ENCODE measurements at regions not wholly inside any gene's neighbourhood (a gene's known extent, or its start where the extent isn't known, plus 50 kb on each side); places are given as distances from the start of the nearest gene placed in this dataset.
"Not testable (repeated sequence)": the region's sequence is repeated elsewhere in the genome, so short reads cannot be mapped to it uniquely, and the experiment has no call there.

GRCh38 chr12:11978726-11979384, 91.9 kb upstream of the BCL2L14 start:
- DNase-seq (ENCODE audit: low read depth): peak; percentile 64

- no peak for DNase-seq (ENCODE audit: low read depth)
Observed at GRCh38 chr12:11980115-11980514, 90.6 kb upstream of the BCL2L14 start.

- DNase-seq (ENCODE audit: low read depth): peak; percentile 86
Observed at GRCh38 chr12:11981121-11981733, 89.5 kb upstream of the BCL2L14 start.

GRCh38 chr12:11984417-11984816, 86.3 kb upstream of the BCL2L14 start:
- no peak for DNase-seq (ENCODE audit: low read depth)

- no peak for DNase-seq (ENCODE audit: low read depth)
Observed at GRCh38 chr12:11986165-11986564, 84.6 kb upstream of the BCL2L14 start.

- no peak for DNase-seq (ENCODE audit: low read depth)
Observed at GRCh38 chr12:11987901-11988300, 82.8 kb upstream of the BCL2L14 start.

GRCh38 chr12:11991604-11992003, 79.1 kb upstream of the BCL2L14 start:
- DNase-seq (ENCODE audit: low read depth): no peak

- no peak for DNase-seq (ENCODE audit: low read depth)
Observed at GRCh38 chr12:11992515-11992914, 78.2 kb upstream of the BCL2L14 start.

GRCh38 chr12:11998307-11998943, 72.3 kb upstream of the BCL2L14 start:
- peak; percentile 79 for DNase-seq (ENCODE audit: low read depth)

- no peak for DNase-seq (ENCODE audit: low read depth)
Observed at GRCh38 chr12:11998944-11999315, 71.8 kb upstream of the BCL2L14 start.

GRCh38 chr12:12003609-12004008, 67.1 kb upstream of the BCL2L14 start:
- no peak for DNase-seq (ENCODE audit: low read depth)

- no peak for DNase-seq (ENCODE audit: low read depth)
Observed at GRCh38 chr12:12004524-12004923, 66.2 kb upstream of the BCL2L14 start.

GRCh38 chr12:12007001-12007712, 63.6 kb upstream of the BCL2L14 start:
- DNase-seq (ENCODE audit: low read depth): peak; percentile 97

- no peak for DNase-seq (ENCODE audit: low read depth)
Observed at GRCh38 chr12:12007713-12008231, 63.0 kb upstream of the BCL2L14 start.

GRCh38 chr12:12008232-12008850, 62.4 kb upstream of the BCL2L14 start:
- DNase-seq (ENCODE audit: low read depth): peak; percentile 29

- peak; percentile 97 for DNase-seq (ENCODE audit: low read depth)
Observed at GRCh38 chr12:12008931-12009611, 61.7 kb upstream of the BCL2L14 start.

GRCh38 chr12:12009749-12010276, 60.9 kb upstream of the BCL2L14 start:
- not testable (repeated sequence) for DNase-seq (ENCODE audit: low read depth)

- DNase-seq (ENCODE audit: low read depth): peak; percentile 93
Observed at GRCh38 chr12:12010277-12011039, 60.3 kb upstream of the BCL2L14 start.

GRCh38 chr12:12011880-12012260, 58.9 kb upstream of the BCL2L14 start:
- DNase-seq (ENCODE audit: low read depth): no peak

Measured in HT1080 (cell line).